ENCODE measurements at regions not wholly inside any gene's neighbourhood (a gene's known extent, or its start where the extent isn't known, plus 50 kb on each side); places are given as distances from the start of the nearest gene placed in this dataset.

DNA sequence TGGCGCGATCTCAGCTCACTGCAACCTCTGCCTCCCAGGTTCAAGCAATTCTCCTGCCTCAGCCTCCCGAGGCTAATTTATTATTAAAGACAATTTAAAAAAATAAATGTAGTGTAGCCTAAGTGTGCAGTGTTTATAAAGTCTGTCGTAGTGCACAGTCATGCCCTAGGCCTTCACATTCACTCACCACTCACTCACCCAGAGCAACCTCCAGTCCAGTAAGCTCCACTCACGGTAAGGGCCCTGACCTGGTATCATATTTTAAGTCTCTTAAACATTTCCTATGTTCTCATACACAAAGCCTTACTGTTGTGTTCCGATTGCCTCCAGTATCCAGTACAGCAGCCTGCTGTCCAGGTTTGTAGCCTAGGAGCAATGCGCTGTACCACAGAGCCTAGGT is 168.2 kb upstream of the FOXQ1 start (continued):
- TF ChIP-seq, protein P1, sequence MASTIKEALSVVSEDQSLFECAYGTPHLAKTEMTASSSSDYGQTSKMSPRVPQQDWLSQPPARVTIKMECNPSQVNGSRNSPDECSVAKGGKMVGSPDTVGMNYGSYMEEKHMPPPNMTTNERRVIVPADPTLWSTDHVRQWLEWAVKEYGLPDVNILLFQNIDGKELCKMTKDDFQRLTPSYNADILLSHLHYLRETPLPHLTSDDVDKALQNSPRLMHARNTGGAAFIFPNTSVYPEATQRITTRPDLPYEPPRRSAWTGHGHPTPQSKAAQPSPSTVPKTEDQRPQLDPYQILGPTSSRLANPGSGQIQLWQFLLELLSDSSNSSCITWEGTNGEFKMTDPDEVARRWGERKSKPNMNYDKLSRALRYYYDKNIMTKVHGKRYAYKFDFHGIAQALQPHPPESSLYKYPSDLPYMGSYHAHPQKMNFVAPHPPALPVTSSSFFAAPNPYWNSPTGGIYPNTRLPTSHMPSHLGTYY (CRISPR knock-in tag; IDR thresholded peaks at IDR 0.05) = no peak
- TF ChIP-seq ZNF671 (CRISPR knock-in tag; IDR thresholded peaks at IDR 0.05) = no peak
- TF ChIP-seq, protein P2, sequence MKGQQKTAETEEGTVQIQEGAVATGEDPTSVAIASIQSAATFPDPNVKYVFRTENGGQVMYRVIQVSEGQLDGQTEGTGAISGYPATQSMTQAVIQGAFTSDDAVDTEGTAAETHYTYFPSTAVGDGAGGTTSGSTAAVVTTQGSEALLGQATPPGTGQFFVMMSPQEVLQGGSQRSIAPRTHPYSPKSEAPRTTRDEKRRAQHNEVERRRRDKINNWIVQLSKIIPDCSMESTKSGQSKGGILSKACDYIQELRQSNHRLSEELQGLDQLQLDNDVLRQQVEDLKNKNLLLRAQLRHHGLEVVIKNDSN (CRISPR knock-in tag; IDR thresholded peaks at IDR 0.05) = no peak

DNA sequence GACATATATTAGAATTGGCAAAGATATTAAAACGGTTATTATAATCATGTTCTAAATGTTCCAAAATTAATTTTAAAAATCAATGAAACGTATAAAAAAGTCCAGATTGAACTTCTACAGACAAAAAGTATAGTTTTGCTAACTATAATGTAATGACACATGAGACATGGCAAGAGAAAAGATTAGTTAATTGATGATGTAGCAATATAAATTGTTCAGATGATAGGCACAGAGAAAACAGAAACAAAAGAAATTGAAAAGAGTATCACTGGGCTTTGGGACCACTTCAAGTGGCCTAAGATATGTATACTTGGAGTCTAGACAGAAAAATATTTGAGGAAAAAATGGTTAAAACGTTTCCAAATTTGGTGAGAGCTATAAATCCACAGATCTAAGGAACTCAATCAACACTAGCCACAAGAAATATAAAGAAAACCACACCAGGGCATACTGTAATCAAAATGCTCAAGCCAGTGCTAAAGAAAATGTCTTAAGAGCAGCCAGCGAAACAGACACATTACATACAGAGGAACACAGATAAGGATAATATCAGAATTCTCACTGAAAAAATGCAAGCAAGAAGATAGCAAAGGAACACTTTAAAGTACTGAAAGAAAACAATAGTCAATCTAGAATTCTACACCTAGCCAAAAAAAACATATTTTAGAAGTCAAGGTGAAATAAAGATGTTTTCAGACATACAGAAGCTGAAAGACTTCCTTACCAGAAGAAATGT is 172.6 kb upstream of the FOXQ1 start:
- ChIA-PET CTCF (no interaction called here), POLR2A (no interaction called here)
- no peaks in the 10 kb centered on the region for H3K4me1 Mint-ChIP-seq
- no peaks in the 10 kb centered on the region; the same call in 1 of the 2 replicates for H3K27me3 Mint-ChIP-seq (ENCODE audit: low read depth)
- H3K36me3 Mint-ChIP-seq = peaks cover 5% of the 10 kb centered on the region; the same call in 1 of the 2 replicates
- DNase-seq (ENCODE audit: low spot score) (no peak), ATAC-seq (no peak)
- no peak overlapping the region for H3K4me3 Mint-ChIP-seq
- TF ChIP-seq OVOL2 (CRISPR knock-in tag; IDR thresholded peaks at IDR 0.05; ENCODE audit: borderline replicate concordance) (no peak), TEAD4 (CRISPR knock-in tag; IDR thresholded peaks at IDR 0.05) (no peak), JAZF1 (CRISPR knock-in tag; IDR thresholded peaks at IDR 0.05) (no peak), CREB1 (CRISPR knock-in tag; IDR thresholded peaks at IDR 0.05) (no peak), ESRRA (CRISPR knock-in tag; IDR thresholded peaks at IDR 0.05; ENCODE audit: borderline replicate concordance) (no peak), NR2C2 (CRISPR knock-in tag; IDR thresholded peaks at IDR 0.05) (no peak), ZNF138 (CRISPR knock-in tag; conservative IDR thresholded peaks at IDR 0.05) (no peak), ETV6 (CRISPR knock-in tag; IDR thresholded peaks at IDR 0.05) (no peak), TEAD1 (CRISPR knock-in tag; IDR thresholded peaks at IDR 0.05) (no peak), RORB (CRISPR knock-in tag; IDR thresholded peaks at IDR 0.05) (no peak)
- TF ChIP-seq, protein P3, sequence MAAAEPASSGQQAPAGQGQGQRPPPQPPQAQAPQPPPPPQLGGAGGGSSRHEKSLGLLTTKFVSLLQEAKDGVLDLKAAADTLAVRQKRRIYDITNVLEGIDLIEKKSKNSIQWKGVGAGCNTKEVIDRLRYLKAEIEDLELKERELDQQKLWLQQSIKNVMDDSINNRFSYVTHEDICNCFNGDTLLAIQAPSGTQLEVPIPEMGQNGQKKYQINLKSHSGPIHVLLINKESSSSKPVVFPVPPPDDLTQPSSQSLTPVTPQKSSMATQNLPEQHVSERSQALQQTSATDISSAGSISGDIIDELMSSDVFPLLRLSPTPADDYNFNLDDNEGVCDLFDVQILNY (CRISPR knock-in tag; IDR thresholded peaks at IDR 0.05) = no peak
- TF ChIP-seq, protein P4, sequence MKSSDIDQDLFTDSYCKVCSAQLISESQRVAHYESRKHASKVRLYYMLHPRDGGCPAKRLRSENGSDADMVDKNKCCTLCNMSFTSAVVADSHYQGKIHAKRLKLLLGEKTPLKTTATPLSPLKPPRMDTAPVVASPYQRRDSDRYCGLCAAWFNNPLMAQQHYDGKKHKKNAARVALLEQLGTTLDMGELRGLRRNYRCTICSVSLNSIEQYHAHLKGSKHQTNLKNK (CRISPR knock-in tag; IDR thresholded peaks at IDR 0.05) = no peak
- TF ChIP-seq, protein P5, sequence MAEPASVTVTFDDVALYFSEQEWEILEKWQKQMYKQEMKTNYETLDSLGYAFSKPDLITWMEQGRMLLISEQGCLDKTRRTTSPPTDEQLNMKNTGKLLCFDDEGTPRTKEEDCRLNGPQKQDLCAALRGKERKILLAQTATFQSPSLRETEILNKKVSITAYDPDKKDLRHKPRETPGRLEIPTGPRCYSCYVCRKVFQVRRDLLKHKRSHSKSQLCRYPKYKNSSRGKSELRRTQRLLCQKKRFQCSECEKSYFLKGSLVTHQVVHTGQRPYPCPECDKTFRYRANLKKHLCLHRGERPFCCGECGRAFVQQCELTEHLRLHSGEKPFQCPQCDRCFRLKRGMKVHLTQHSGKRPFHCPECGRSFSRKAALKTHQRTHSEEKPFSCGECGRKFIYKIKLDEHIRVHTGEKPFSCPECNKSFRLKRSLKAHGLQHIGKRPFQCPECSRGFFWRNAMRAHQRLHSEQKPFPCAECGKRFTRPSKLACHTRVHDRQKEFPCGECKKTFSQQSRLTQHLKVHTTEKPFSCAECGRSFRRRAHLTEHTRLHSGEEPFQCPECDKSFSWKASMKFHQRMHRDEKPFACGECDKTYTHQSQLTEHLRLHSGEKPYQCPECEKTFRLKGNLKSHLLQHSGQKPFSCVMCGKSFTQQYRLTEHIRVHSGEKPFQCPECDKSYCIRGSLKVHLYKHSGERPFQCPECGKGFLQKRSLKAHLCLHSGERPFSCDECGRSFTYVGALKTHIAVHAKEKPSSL (CRISPR knock-in tag; conservative IDR thresholded peaks at IDR 0.05) = no peak
- TF ChIP-seq, protein P6, sequence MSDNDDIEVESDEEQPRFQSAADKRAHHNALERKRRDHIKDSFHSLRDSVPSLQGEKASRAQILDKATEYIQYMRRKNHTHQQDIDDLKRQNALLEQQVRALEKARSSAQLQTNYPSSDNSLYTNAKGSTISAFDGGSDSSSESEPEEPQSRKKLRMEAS (CRISPR knock-in tag; IDR thresholded peaks at IDR 0.05) = no peak
- TF ChIP-seq, protein P7, sequence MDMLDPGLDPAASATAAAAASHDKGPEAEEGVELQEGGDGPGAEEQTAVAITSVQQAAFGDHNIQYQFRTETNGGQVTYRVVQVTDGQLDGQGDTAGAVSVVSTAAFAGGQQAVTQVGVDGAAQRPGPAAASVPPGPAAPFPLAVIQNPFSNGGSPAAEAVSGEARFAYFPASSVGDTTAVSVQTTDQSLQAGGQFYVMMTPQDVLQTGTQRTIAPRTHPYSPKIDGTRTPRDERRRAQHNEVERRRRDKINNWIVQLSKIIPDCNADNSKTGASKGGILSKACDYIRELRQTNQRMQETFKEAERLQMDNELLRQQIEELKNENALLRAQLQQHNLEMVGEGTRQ (CRISPR knock-in tag; IDR thresholded peaks at IDR 0.05) = no peak
- TF ChIP-seq, protein P8, sequence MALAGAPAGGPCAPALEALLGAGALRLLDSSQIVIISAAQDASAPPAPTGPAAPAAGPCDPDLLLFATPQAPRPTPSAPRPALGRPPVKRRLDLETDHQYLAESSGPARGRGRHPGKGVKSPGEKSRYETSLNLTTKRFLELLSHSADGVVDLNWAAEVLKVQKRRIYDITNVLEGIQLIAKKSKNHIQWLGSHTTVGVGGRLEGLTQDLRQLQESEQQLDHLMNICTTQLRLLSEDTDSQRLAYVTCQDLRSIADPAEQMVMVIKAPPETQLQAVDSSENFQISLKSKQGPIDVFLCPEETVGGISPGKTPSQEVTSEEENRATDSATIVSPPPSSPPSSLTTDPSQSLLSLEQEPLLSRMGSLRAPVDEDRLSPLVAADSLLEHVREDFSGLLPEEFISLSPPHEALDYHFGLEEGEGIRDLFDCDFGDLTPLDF (CRISPR knock-in tag; IDR thresholded peaks at IDR 0.05) = no peak
- H3K9me3 Mint-ChIP-seq = peaks cover 9% of the 10 kb centered on the region
- H3K27ac Mint-ChIP-seq = no peak overlapping the region
